B cell (primary cell): ENCODE measurements at regions not wholly inside any gene's neighbourhood (a gene's known extent, or its start where the extent isn't known, plus 50 kb on each side); places are given as distances from the start of the nearest gene placed in this dataset.

Source experiments
- ATAC-seq: fragments of 200-7000 bp; cut with Tn5 transposase; one replicate; pipeline ENCODE4 v1.10.0; 2021; ENCODE audit warnings: low read depth, mild to moderate bottlenecking, moderate number of reproducible peaks, moderate library complexity
- CTCF ChIA-PET: fragments of 350-600 bp; sonication (Branson Sonifier 250); formaldehyde crosslinking; loops from one replicate; lab custom pipeline; 2021; ENCODE audit warnings: antibody characterized with exemption, inconsistent platforms; lab: Charles Lee
- POLR2A ChIA-PET: fragments of 350-600 bp; sonication (Branson Sonifier 250); formaldehyde crosslinking; loops from one replicate; lab custom pipeline; 2021; ENCODE audit warnings: antibody characterized with exemption; lab: Charles Lee
- DNase-seq: peaks from one replicate; pipeline ENCODE4 v3.0.0; 2013
- H2AFZ ChIP-seq: 2 replicates; pipeline ENCODE4 v1.6.1; 2012; ENCODE audit warnings: mild to moderate bottlenecking, low read depth, low read length; ENCODE audit not compliant: insufficient read depth, poor library complexity, severe bottlenecking
- H3K27ac ChIP-seq, 2 donors: 1 replicate in 1 of 2; 2 replicates in 1 of 2; pipeline ENCODE4 v1.5.1; 2012 to 2013; ENCODE audit warnings: low read length in 2 of 2, mild to moderate bottlenecking in 2 of 2, moderate library complexity in 1 of 2
- H3K27me3 ChIP-seq, 4 experiments: fragments of 200-600 bp in 1 of 4; sonication (generic) in 1 of 4; replicated peaks in 1 of 4; 1 replicate in 2 of 4; 2 replicates in 2 of 4; pipeline versions ENCODE4 v1.6.1 to v1.7.0; 2013 to 2016; ENCODE audit warnings: low read length in 3 of 4, mild to moderate bottlenecking in 2 of 4, mixed read lengths in 1 of 4, moderate library complexity in 1 of 4; ENCODE audit not compliant: insufficient read depth in 4 of 4, control insufficient read depth in 3 of 4; ENCODE audit errors: control extremely low read depth in 1 of 4
- H3K36me3 ChIP-seq, 2 experiments: replicated peaks in 1 of 2; 1 replicate in 1 of 2; 2 replicates in 1 of 2; pipeline versions ENCODE4 v1.6.1 to v1.7.1; 2013; ENCODE audit warnings: low read length in 1 of 2; ENCODE audit not compliant: insufficient read depth in 2 of 2, control insufficient read depth in 1 of 2; ENCODE audit errors: control extremely low read depth in 1 of 2, extremely low read depth in 1 of 2
- H3K4me1 ChIP-seq, 2 donors: fragments of 200-600 bp in 1 of 2; sonication (generic) in 1 of 2; 1 replicate in 1 of 2; 2 replicates in 1 of 2; pipeline versions ENCODE4 v1.5.1 to v1.6.1; 2013 to 2017; ENCODE audit warnings: low read length in 2 of 2; ENCODE audit not compliant: control insufficient read depth in 2 of 2, insufficient read depth in 2 of 2
- H3K4me2 ChIP-seq: replicated peaks from 2 replicates; pipeline ENCODE3; 2012; ENCODE audit warnings: mild to moderate bottlenecking, low read depth, low read length; ENCODE audit not compliant: poor library complexity, severe bottlenecking
- H3K4me3 ChIP-seq, 5 experiments: fragments of 200-600 bp in 1 of 5; sonication (generic) in 1 of 5; 1 replicate in 3 of 5; 2 replicates in 2 of 5; pipeline versions ENCODE4 v1.5.1 to v1.7.0; 2011 to 2016; ENCODE audit warnings: low read length in 4 of 5, mild to moderate bottlenecking in 4 of 5, low read depth in 2 of 5, control low read depth in 1 of 5, moderate library complexity in 1 of 5; ENCODE audit not compliant: insufficient read depth in 1 of 5; ENCODE audit errors: control extremely low read depth in 1 of 5, extremely low read depth in 1 of 5
- H3K79me2 ChIP-seq: fragments of 200-600 bp; sonication (generic); one replicate; pipeline ENCODE4 v1.6.0; 2016; ENCODE audit warnings: low read length; ENCODE audit not compliant: control insufficient read depth, insufficient read depth
- H3K9ac ChIP-seq: fragments of 200-600 bp; sonication (generic); 2 replicates; pipeline ENCODE4 v1.6.1; 2017; ENCODE audit warnings: mild to moderate bottlenecking, low read length, moderate library complexity
- H3K9me3 ChIP-seq, 3 donors: one replicate each; pipeline versions ENCODE4 v1.6.1 to v1.7.1; 2013; ENCODE audit warnings: low read length in 2 of 3; ENCODE audit not compliant: control insufficient read depth in 2 of 3, insufficient read depth in 1 of 3; ENCODE audit errors: control extremely low read depth in 1 of 3
- H4K20me1 ChIP-seq: 2 replicates; pipeline ENCODE4 v1.6.0; 2012; ENCODE audit warnings: mild to moderate bottlenecking, low read length; ENCODE audit not compliant: insufficient read depth, control insufficient read depth, poor library complexity, severe bottlenecking
- H3K27ac Mint-ChIP-seq: one replicate; pipeline ENCODE4 v1.8.0; 2021; ENCODE audit warnings: mixed read lengths
- H3K27me3 Mint-ChIP-seq: one replicate; pipeline ENCODE4 v1.8.0; 2021; ENCODE audit warnings: mixed read lengths
- H3K4me1 Mint-ChIP-seq: one replicate; pipeline ENCODE4 v1.8.0; 2021; ENCODE audit warnings: mixed read lengths
- H3K4me3 Mint-ChIP-seq: one replicate; pipeline ENCODE4 v1.8.0; 2021; ENCODE audit warnings: mixed read lengths
- H3K9me3 Mint-ChIP-seq: one replicate; pipeline ENCODE4 v1.8.0; 2022; ENCODE audit warnings: mixed read lengths; ENCODE audit not compliant: insufficient read depth
- EZH2 ChIP-seq: IDR thresholded peaks from 2 replicates; pipeline ENCODE4 v1.6.1; 2012; ENCODE audit warnings: borderline replicate concordance, low read depth, mild to moderate bottlenecking, moderate library complexity, low read length; ENCODE audit not compliant: insufficient read depth, poor library complexity, severe bottlenecking
- WGBS: methylation state at CpG from one replicate; pipeline ENCODE4 v1.1.5; 2013; ENCODE audit warnings: missing lambda C conversion rate; ENCODE audit not compliant: insufficient coverage; 5-methylcytosine and 5-hydroxymethylcytosine counted together
- intact Hi-C: fragments of 100-400 bp; cut with micrococcal nuclease; formaldehyde crosslinking; loops from one replicate; pipeline ENCODE4 v1.10.0; 2022
- TF ChIP-seq, protein P1 (sequence below): fragments of 200-600 bp; IDR thresholded peaks from one replicate; pipeline ENCODE4 v1.8.0; 2022; ENCODE audit warnings: antibody characterized with exemption, mild to moderate bottlenecking

DNA sequence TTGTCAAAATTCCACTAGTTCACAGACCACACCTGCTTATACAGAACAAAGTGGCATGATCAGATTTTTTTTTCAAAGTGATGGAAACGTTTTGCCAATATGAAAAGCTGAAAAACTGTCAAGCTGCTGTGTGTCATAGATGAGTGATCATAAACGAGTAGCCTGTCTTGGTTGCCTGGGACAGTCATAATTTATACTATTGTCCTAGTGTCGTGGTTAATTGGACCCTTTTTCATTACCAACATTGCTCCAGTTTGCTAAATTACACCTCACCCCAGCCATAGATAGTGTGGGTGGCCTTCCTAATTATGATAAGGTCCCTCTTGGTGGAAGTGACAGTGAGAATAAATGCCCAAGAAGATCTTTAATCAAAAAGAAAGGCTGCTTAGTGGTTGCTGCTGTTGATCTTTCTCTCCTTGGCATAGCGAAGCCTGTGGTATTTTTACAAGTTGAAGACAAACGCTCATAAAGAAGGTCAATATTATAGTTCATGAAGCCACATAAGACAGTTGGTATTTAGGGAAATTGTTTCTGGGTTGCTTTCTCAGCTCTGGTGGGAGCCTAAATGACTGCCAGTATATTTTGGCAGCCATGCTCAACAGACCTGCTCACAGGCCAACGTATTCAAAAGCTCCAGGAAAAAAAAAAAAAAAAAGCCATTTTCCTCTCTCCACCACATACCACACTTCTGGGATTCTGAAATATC is 478.1 kb downstream of the PLA2G4A start:
- Histone ChIP-seq H3K27ac (no peak overlapping the region), H2AFZ (no peak overlapping the region), H3K4me2 (no peak overlapping the region), H4K20me1 (no peaks in the 10 kb centered on the region), H3K4me3 (no peak overlapping the region), H3K4me1 (no peaks in the 10 kb centered on the region), H3K27me3 (no peaks in the 10 kb centered on the region), H3K9me3 (no peaks in the 10 kb centered on the region), H3K79me2 (no peaks in the 10 kb centered on the region), H3K36me3 (no peaks in the 10 kb centered on the region), H3K9ac (no peak overlapping the region)
- no peak for TF ChIP-seq EZH2
- TF ChIP-seq, protein P1, sequence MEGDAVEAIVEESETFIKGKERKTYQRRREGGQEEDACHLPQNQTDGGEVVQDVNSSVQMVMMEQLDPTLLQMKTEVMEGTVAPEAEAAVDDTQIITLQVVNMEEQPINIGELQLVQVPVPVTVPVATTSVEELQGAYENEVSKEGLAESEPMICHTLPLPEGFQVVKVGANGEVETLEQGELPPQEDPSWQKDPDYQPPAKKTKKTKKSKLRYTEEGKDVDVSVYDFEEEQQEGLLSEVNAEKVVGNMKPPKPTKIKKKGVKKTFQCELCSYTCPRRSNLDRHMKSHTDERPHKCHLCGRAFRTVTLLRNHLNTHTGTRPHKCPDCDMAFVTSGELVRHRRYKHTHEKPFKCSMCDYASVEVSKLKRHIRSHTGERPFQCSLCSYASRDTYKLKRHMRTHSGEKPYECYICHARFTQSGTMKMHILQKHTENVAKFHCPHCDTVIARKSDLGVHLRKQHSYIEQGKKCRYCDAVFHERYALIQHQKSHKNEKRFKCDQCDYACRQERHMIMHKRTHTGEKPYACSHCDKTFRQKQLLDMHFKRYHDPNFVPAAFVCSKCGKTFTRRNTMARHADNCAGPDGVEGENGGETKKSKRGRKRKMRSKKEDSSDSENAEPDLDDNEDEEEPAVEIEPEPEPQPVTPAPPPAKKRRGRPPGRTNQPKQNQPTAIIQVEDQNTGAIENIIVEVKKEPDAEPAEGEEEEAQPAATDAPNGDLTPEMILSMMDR, result no peak
- no peak for ATAC-seq
- Mint-ChIP-seq H3K4me1 (no peaks in the 10 kb centered on the region), H3K27me3 (no peaks in the 10 kb centered on the region), H3K27ac (no peak overlapping the region), H3K4me3 (no peak overlapping the region), H3K9me3 (no peaks in the 10 kb centered on the region)
- CTCF ChIA-PET, result no interaction called here
- POLR2A ChIA-PET, result no interaction called here
- WGBS, result 100% methylated on average over 2 of the region's 6 CpGs
- intact Hi-C loops, result no loop called here
- no peak for DNase-seq

DNA sequence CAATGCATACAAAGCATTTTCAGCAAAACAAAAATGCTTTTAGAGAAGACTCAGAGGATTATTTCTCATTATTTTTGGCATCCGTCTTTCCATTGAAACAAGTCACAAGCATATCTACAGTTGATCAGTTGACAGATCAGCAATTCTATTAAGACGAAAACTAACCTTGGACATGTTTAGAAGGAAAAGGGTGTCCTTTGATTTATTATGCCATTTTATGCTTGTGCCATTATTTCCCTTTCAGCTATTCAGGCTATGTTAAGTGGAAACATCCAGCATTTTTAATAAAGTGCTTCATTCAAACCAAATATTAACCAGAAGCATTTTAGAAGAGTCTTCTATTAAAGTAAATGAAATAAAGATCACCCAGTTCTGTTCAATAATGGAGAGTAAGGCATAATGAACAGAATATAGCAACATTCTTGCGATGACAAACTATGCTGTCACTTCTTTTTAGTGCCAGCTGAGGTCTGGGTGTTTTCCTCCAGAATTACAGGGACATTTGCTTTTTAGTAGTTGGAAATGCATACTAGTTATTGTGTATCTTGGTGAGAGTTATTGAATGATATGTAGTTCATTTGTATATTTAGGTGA is 481.4 kb downstream of the PLA2G4A start:
- no peak for ATAC-seq
- POLR2A ChIA-PET, result no interaction called here
- WGBS, result 92% methylated on average over 1 of the region's 3 CpGs
- no peaks in the 10 kb centered on the region for H3K4me1 ChIP-seq
- H3K27ac ChIP-seq, result no peak overlapping the region
- H3K9ac ChIP-seq, result no peak overlapping the region
- Mint-ChIP-seq H3K4me1 (no peaks in the 10 kb centered on the region), H3K27ac (no peak overlapping the region), H3K27me3 (no peaks in the 10 kb centered on the region), H3K9me3 (no peaks in the 10 kb centered on the region), H3K4me3 (no peak overlapping the region)
- H3K79me2 ChIP-seq, result no peaks in the 10 kb centered on the region
- intact Hi-C loops, result no loop called here
- CTCF ChIA-PET, result no interaction called here
- H3K4me3 ChIP-seq, result no peak overlapping the region
- no peaks in the 10 kb centered on the region for H3K9me3 ChIP-seq
- no peak overlapping the region for H2AFZ ChIP-seq
- no peak for DNase-seq
- no peaks in the 10 kb centered on the region for H3K36me3 ChIP-seq
- TF ChIP-seq, protein P1, result no peak
- TF ChIP-seq EZH2, result no peak
- H4K20me1 ChIP-seq, result no peaks in the 10 kb centered on the region
- no peak overlapping the region for H3K4me2 ChIP-seq
- no peaks in the 10 kb centered on the region for H3K27me3 ChIP-seq
